WTC11 (cell line): ENCODE measurements at regions not wholly inside any gene's neighbourhood (a gene's known extent, or its start where the extent isn't known, plus 50 kb on each side); places are given as distances from the start of the nearest gene placed in this dataset.

Experiments used
- ATAC-seq: fragments of 200-7000 bp; cut with Tn5 transposase; 2 replicates; pipeline ENCODE4 v1.10.0; 2021; ENCODE audit warnings: mild to moderate bottlenecking, moderate library complexity
- CTCF ChIA-PET: fragments of 300-600 bp; sonication (Branson Sonifier 250); formaldehyde crosslinking; loops from one replicate; lab custom pipeline; 2021; ENCODE audit warnings: antibody characterized with exemption; lab: Charles Lee
- POLR2A ChIA-PET: fragments of 350-600 bp; sonication (Branson Sonifier 250); formaldehyde crosslinking; loops from one replicate; lab custom pipeline; 2021; ENCODE audit warnings: antibody characterized with exemption; lab: Charles Lee
- DNase-seq: peaks from one replicate; pipeline ENCODE4 v3.0.0; 2021; ENCODE audit warnings: low spot score
- H3K27ac Mint-ChIP-seq: 2 replicates; pipeline ENCODE4 v1.8.0; 2021; ENCODE audit warnings: mixed read lengths
- H3K27me3 Mint-ChIP-seq: 2 replicates; pipeline ENCODE4 v1.8.0; 2021; ENCODE audit warnings: low read depth, mild to moderate bottlenecking, moderate library complexity, mixed read lengths
- H3K36me3 Mint-ChIP-seq: 2 replicates; pipeline ENCODE4 v1.8.0; 2021; ENCODE audit warnings: mixed read lengths
- H3K4me1 Mint-ChIP-seq: 2 replicates; pipeline ENCODE4 v1.8.0; 2022; ENCODE audit warnings: mixed read lengths
- H3K4me3 Mint-ChIP-seq: 2 replicates; pipeline ENCODE4 v1.8.0; 2021; ENCODE audit warnings: mild to moderate bottlenecking, moderate library complexity, mixed read lengths
- H3K9me3 Mint-ChIP-seq: 2 replicates; pipeline ENCODE4 v1.8.0; 2021; ENCODE audit warnings: mixed read lengths
- ATF2 ChIP-seq: sonication (generic); formaldehyde crosslinking; IDR thresholded peaks from 2 replicates; pipeline ENCODE4 v1.8.1; 2022; ENCODE audit warnings: low read depth, missing genetic modification reagents, borderline replicate concordance
- CBFB ChIP-seq: sonication (generic); formaldehyde crosslinking; IDR thresholded peaks from 2 replicates; pipeline ENCODE4 v1.8.1; 2022; ENCODE audit warnings: mild to moderate bottlenecking, low read depth, missing genetic modification reagents
- CTCF ChIP-seq: fragments of 200-600 bp; IDR thresholded peaks from 2 replicates; pipeline ENCODE4 v1.8.0; 2022; ENCODE audit warnings: antibody characterized with exemption
- E2F1 ChIP-seq: sonication (generic); formaldehyde crosslinking; IDR thresholded peaks from 2 replicates; pipeline ENCODE4 v1.8.0; 2022; ENCODE audit warnings: mild to moderate bottlenecking, missing genetic modification reagents
- E2F5 ChIP-seq: sonication (generic); formaldehyde crosslinking; IDR thresholded peaks from 2 replicates; pipeline ENCODE4 v1.8.1; 2022; ENCODE audit warnings: mild to moderate bottlenecking, moderate library complexity, missing genetic modification reagents
- ELF4 ChIP-seq: sonication (generic); formaldehyde crosslinking; IDR thresholded peaks from 2 replicates; pipeline ENCODE4 v1.8.1; 2022; ENCODE audit warnings: low read depth, mild to moderate bottlenecking, moderate library complexity, missing genetic modification reagents
- GTF2I ChIP-seq: fragments of 250-450 bp; sonication (Bioruptor Pico); conservative IDR thresholded peaks from 2 replicates; pipeline ENCODE4 v1.4.0; 2021; ENCODE audit warnings: mild to moderate bottlenecking
- NFE2L1 ChIP-seq: sonication (generic); formaldehyde crosslinking; IDR thresholded peaks from 2 replicates; pipeline ENCODE4 v1.8.1; 2023; ENCODE audit warnings: missing genetic modification reagents
- NR1H2 ChIP-seq: sonication (generic); formaldehyde crosslinking; IDR thresholded peaks from 2 replicates; pipeline ENCODE4 v1.9.0; 2021; ENCODE audit warnings: mild to moderate bottlenecking, moderate library complexity, missing genetic modification reagents
- NR3C1 ChIP-seq: sonication (generic); formaldehyde crosslinking; conservative IDR thresholded peaks from 2 replicates; pipeline ENCODE4 v1.8.1; 2023; ENCODE audit warnings: low read depth, mild to moderate bottlenecking, missing genetic modification reagents
- OVOL2 ChIP-seq: fragments of 250-450 bp; sonication (Bioruptor Pico); IDR thresholded peaks from 2 replicates; pipeline ENCODE4 v1.9.0; 2021; ENCODE audit warnings: mild to moderate bottlenecking, borderline replicate concordance
- PRDM15 ChIP-seq: sonication (generic); formaldehyde crosslinking; IDR thresholded peaks from 2 replicates; pipeline ENCODE4 v1.8.0; 2022; ENCODE audit warnings: missing genetic modification reagents
- SMAD3 ChIP-seq: sonication (generic); formaldehyde crosslinking; IDR thresholded peaks from 2 replicates; pipeline ENCODE4 v1.8.0; 2022; ENCODE audit warnings: missing genetic modification reagents, mild to moderate bottlenecking, borderline replicate concordance
- SOX15 ChIP-seq: fragments of 250-450 bp; sonication (Bioruptor Pico); IDR thresholded peaks from 2 replicates; pipeline ENCODE4 v1.9.0; 2021; ENCODE audit warnings: mild to moderate bottlenecking
- SP1 ChIP-seq: sonication (generic); formaldehyde crosslinking; conservative IDR thresholded peaks from 2 replicates; pipeline ENCODE4 v1.8.1; 2022; ENCODE audit warnings: missing genetic modification reagents
- TCF7 ChIP-seq: sonication (generic); formaldehyde crosslinking; IDR thresholded peaks from 2 replicates; pipeline ENCODE4 v1.8.0; 2022; ENCODE audit warnings: mild to moderate bottlenecking, low read depth, missing genetic modification reagents, moderate library complexity
- TEAD1 ChIP-seq: sonication (generic); formaldehyde crosslinking; IDR thresholded peaks from 2 replicates; pipeline ENCODE4 v1.8.0; 2022; ENCODE audit warnings: mild to moderate bottlenecking, missing genetic modification reagents
- USF1 ChIP-seq: sonication (generic); formaldehyde crosslinking; IDR thresholded peaks from 2 replicates; pipeline ENCODE4 v1.8.0; 2022; ENCODE audit warnings: mild to moderate bottlenecking, missing genetic modification reagents
- USF2 ChIP-seq: sonication (generic); formaldehyde crosslinking; IDR thresholded peaks from 2 replicates; pipeline ENCODE4 v1.8.1; 2023; ENCODE audit warnings: mild to moderate bottlenecking, missing genetic modification reagents, moderate library complexity
- ZMAT4 ChIP-seq: fragments of 250-450 bp; sonication (Bioruptor Pico); IDR thresholded peaks from 2 replicates; pipeline ENCODE4 v1.9.0; 2021; ENCODE audit warnings: mild to moderate bottlenecking
- ZNF121 ChIP-seq: sonication (generic); formaldehyde crosslinking; IDR thresholded peaks from 2 replicates; pipeline ENCODE4 v1.8.0; 2023; ENCODE audit warnings: missing genetic modification reagents
- ZNF219 ChIP-seq: sonication (generic); formaldehyde crosslinking; IDR thresholded peaks from 2 replicates; pipeline ENCODE4 v1.8.0; 2023; ENCODE audit warnings: missing genetic modification reagents, mild to moderate bottlenecking, borderline replicate concordance
- ZNF232 ChIP-seq: sonication (generic); formaldehyde crosslinking; IDR thresholded peaks from 2 replicates; pipeline ENCODE4 v1.8.0; 2022; ENCODE audit warnings: mild to moderate bottlenecking, missing genetic modification reagents
- ZNF263 ChIP-seq: sonication (generic); formaldehyde crosslinking; IDR thresholded peaks from 2 replicates; pipeline ENCODE4 v1.8.1; 2022; ENCODE audit warnings: low read depth, mild to moderate bottlenecking, moderate library complexity, missing genetic modification reagents
- ZSCAN18 ChIP-seq: fragments of 250-450 bp; sonication (Bioruptor Pico); IDR thresholded peaks from 2 replicates; pipeline ENCODE4 v2.1.2; 2022; ENCODE audit warnings: mild to moderate bottlenecking, moderate library complexity

GRCh38 chr3:135337192-135337591 lies 542.1 kb downstream of the EPHB1 start:
- Mint-ChIP-seq H3K4me1 (no peaks in the 10 kb centered on the region), H3K9me3 (peaks cover 29% of the 10 kb centered on the region)
- ATAC-seq (no peak), DNase-seq (no peak)
- ChIA-PET CTCF (interaction anchor here (1.0 kb wide), 1 partner anchor 542 kb away, joined by 4 read pairs; the partner anchor contains the start of gene EPHB1), POLR2A (no interaction called here)
- TF ChIP-seq NR1H2 (no peak), OVOL2 (CRISPR knock-in tag) (no peak), SMAD3 (CRISPR knock-in tag) (no peak), NR3C1 (CRISPR knock-in tag) (no peak), ZSCAN18 (CRISPR knock-in tag) (no peak), ZNF232 (no peak), TCF7 (CRISPR knock-in tag) (no peak), USF2 (CRISPR knock-in tag) (no peak), ELF4 (CRISPR knock-in tag) (no peak), NFE2L1 (CRISPR knock-in tag) (no peak), USF1 (no peak), SOX15 (no peak), ZNF263 (CRISPR knock-in tag) (no peak), SP1 (no peak), GTF2I (CRISPR knock-in tag) (no peak), ZNF219 (CRISPR knock-in tag) (no peak)
- TF ChIP-seq, all 79 proteins: peak for 0
- Mint-ChIP-seq H3K4me3 (no peak overlapping the region), H3K36me3 (no peaks in the 10 kb centered on the region), H3K27me3 (no peaks in the 10 kb centered on the region), H3K27ac (no peak overlapping the region)

GRCh38 chr3:135348690-135349089 lies 553.6 kb downstream of the EPHB1 start:
- no peak overlapping the region for H3K27ac Mint-ChIP-seq
- ChIA-PET CTCF (no interaction called here), POLR2A (no interaction called here)
- no peak for DNase-seq
- no peak overlapping the region for H3K4me3 Mint-ChIP-seq
- H3K9me3 Mint-ChIP-seq = peaks cover 4% of the 10 kb centered on the region
- ATAC-seq = no peak
- H3K4me1 Mint-ChIP-seq = peaks cover 6% of the 10 kb centered on the region; the same call in 1 of the 2 replicates
- H3K27me3 Mint-ChIP-seq = peaks cover 2% of the 10 kb centered on the region; the same call in 1 of the 2 replicates
- no peaks in the 10 kb centered on the region for H3K36me3 Mint-ChIP-seq
- TF ChIP-seq ZNF121 (CRISPR knock-in tag) (no peak), E2F1 (CRISPR knock-in tag) (no peak), OVOL2 (CRISPR knock-in tag) (no peak), TEAD1 (CRISPR knock-in tag) (no peak), ZMAT4 (CRISPR knock-in tag) (no peak), ATF2 (CRISPR knock-in tag) (no peak), CBFB (no peak), E2F5 (no peak), NR3C1 (CRISPR knock-in tag) (no peak), CTCF (no peak), PRDM15 (CRISPR knock-in tag) (no peak)
